Ascending aorta (tissue), 2 donors: ENCODE measurements at regions not wholly inside any gene's neighbourhood (a gene's known extent, or its start where the extent isn't known, plus 50 kb on each side); places are given as distances from the start of the nearest gene placed in this dataset.
"Not testable (repeated sequence)": the region's sequence is repeated elsewhere in the genome, so short reads cannot be mapped to it uniquely, and the experiment has no call there.

Source experiments
- DNase-seq, 2 donors: peaks; one replicate each; pipeline ENCODE4 v3.0.0-alpha.2; 2019; ENCODE audit warnings: low spot score in 2 of 2
- H3K27ac ChIP-seq, 2 donors: fragments of 200-600 bp; sonication (generic); one replicate each; pipeline ENCODE4 v1.5.1; 2016 to 2017; ENCODE audit warnings: mild to moderate bottlenecking in 1 of 2
- H3K27me3 ChIP-seq: fragments of 200-600 bp; sonication (generic); one replicate; pipeline ENCODE4 v1.5.1; 2017
- H3K36me3 ChIP-seq, 2 donors: fragments of 200-600 bp; sonication (generic); one replicate each; pipeline ENCODE4 v1.5.1; 2016
- H3K4me1 ChIP-seq, 2 donors: fragments of 200-600 bp; sonication (generic); one replicate each; pipeline ENCODE4 v1.5.1; 2016 to 2017; ENCODE audit warnings: mild to moderate bottlenecking in 1 of 2
- H3K4me3 ChIP-seq, 2 donors: fragments of 200-600 bp; sonication (generic); one replicate each; pipeline ENCODE4 v1.5.1; 2016 to 2017; ENCODE audit warnings: mild to moderate bottlenecking in 1 of 2
- H3K9me3 ChIP-seq, 2 donors: fragments of 200-600 bp; sonication (generic); one replicate each; pipeline ENCODE4 v1.5.1; 2016
- CTCF ChIP-seq, 3 experiments: fragments of 200-600 bp in 2 of 3; fragments of 450-650 bp in 1 of 3; sonication (generic) in 2 of 3; IDR thresholded peaks; one replicate each; pipeline ENCODE4 v1.5.1; 2016 to 2019; ENCODE audit warnings: antibody characterized with exemption in 3 of 3, mild to moderate bottlenecking in 1 of 3, moderate library complexity in 1 of 3
- intact Hi-C: fragments of 100-400 bp; cut with DNase I; formaldehyde crosslinking; loops from one replicate; pipeline ENCODE4 v1.15.1; 2023

- H3K4me1 ChIP-seq, H3K9me3 ChIP-seq, H3K36me3 ChIP-seq, H3K27ac ChIP-seq, H3K27me3 ChIP-seq, DNase-seq, intact Hi-C loops, H3K4me3 ChIP-seq: not testable (repeated sequence)
These were observed 52.9 kb downstream of the OR52B4 start for GRCh38 chr11:4315292-4315691.

DNA sequence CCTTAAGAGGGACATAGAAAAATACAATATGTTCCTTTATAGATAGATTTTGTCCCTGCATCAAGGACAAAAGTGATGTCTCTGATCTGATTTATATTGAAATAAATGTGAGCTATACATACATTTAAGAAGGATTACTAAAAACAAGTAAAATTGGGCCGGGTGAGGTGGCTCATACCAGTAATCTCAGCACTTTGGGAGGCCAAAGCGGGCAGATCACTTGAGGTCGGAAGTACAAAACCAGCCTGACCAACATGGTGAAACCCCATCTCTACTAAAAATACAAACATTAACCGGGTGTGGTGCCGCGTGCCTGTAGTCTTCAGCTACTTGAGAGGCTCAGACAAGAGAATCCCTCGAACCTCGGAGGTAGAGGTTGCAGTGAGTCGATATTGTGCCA is 91.0 kb downstream of the OR52B4 start:
- H3K27me3 ChIP-seq, H3K9me3 ChIP-seq, H3K27ac ChIP-seq, H3K36me3 ChIP-seq, DNase-seq, intact Hi-C loops, H3K4me3 ChIP-seq, H3K4me1 ChIP-seq: not testable (repeated sequence)

DNA sequence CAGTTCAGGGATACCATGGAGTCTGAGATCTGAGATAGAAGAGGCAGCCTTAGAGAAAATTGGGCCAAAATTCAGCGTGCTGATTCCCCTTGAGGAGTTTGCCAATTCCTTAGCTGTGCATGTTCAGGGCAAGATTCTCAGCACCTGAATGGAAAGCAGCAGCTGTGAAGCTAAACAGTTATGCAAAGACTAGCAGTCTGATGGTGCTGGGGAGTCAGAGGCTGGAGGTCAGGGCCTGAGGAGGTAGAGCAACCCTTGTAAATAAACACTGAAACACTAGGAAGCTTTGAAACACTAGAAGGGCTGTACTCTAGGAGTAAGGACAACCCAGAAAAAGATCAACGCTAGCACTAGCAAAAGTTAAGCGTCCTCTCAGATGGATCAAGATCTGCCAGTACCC is 117.1 kb downstream of the OR52B4 start:
- H3K36me3 ChIP-seq, H3K9me3 ChIP-seq, DNase-seq, H3K27ac ChIP-seq, H3K4me1 ChIP-seq, H3K4me3 ChIP-seq, intact Hi-C loops, H3K27me3 ChIP-seq: not testable (repeated sequence)

DNA sequence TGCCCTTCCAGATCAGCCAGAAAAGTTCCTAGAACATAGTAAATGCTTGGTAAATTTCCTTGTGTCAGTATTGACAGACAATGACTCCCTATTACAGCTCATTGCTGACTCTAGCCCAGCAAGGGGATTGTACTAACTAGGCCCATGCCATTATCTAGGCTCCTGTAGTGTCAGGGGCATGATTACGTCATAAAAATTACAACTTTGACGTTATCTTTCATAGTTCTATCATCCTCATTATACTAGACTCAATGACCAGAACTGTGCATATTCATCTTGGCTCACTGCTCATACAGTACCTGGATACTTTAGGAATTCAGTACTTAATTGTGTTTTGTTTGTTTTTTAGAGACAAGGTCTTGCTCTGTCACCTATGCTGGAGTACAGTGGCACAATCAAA is 118.7 kb downstream of the OR52B4 start:
- H3K4me1 ChIP-seq, H3K27ac ChIP-seq, intact Hi-C loops, H3K36me3 ChIP-seq, DNase-seq, H3K4me3 ChIP-seq, H3K9me3 ChIP-seq, H3K27me3 ChIP-seq: not testable (repeated sequence)

- H3K9me3 ChIP-seq, result not testable (repeated sequence)
These were observed 130.4 kb downstream of the OR52B4 start for GRCh38 chr11:4237771-4238170.

GRCh38 chr11:4218857-4219256 is 124.3 kb downstream of the RRM1 start:
- H3K4me3 ChIP-seq, H3K36me3 ChIP-seq, H3K27me3 ChIP-seq, intact Hi-C loops, H3K9me3 ChIP-seq, H3K4me1 ChIP-seq, H3K27ac ChIP-seq, DNase-seq: not testable (repeated sequence)

More at GRCh38 chr11:4237771-4238170, 130.4 kb downstream of the OR52B4 start:
- H3K4me1 ChIP-seq, H3K27me3 ChIP-seq, H3K27ac ChIP-seq, H3K36me3 ChIP-seq, intact Hi-C loops, DNase-seq, H3K4me3 ChIP-seq: not testable (repeated sequence)

GRCh38 chr11:4213746-4214145 is 119.1 kb downstream of the RRM1 start:
- Histone ChIP-seq H3K27ac (no peak overlapping the region), H3K9me3 (no peaks in the 10 kb centered on the region), H3K36me3 (no peaks in the 10 kb centered on the region), H3K4me3 (no peak overlapping the region), H3K4me1 (no peaks in the 10 kb centered on the region), H3K27me3 (no peaks in the 10 kb centered on the region)
- DNase-seq, result no peak
- intact Hi-C loops, result no loop called here
- no peak for TF ChIP-seq CTCF (IDR thresholded peaks at IDR 0.05)

DNA sequence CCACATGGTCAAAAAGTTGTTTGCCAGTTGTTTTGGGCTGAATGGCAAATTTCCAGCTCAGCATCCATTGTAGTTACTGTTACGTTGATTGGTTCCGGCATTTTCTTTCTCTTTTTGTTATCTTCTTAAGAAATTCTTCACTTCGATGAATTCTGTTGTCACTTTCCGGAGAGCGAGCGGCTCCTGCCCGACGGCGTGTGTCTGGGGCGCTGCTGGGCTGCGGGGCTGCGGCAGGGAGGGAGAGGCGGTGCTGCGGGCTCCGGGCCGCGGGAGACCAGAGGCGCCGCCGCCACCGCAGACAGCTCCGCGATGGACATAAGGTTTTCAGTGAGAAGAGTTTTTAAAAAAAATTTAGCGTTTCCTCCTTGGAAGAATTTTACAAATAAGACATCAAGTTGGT is 117.4 kb downstream of the RRM1 start:
- Histone ChIP-seq H3K4me3 (no peak overlapping the region), H3K4me1 (no peaks in the 10 kb centered on the region), H3K9me3 (no peaks in the 10 kb centered on the region), H3K27me3 (no peaks in the 10 kb centered on the region), H3K36me3 (no peaks in the 10 kb centered on the region), H3K27ac (no peak overlapping the region)
- no peak for DNase-seq
- intact Hi-C loops, result no loop called here
- no peak for TF ChIP-seq CTCF (IDR thresholded peaks at IDR 0.05)

DNA sequence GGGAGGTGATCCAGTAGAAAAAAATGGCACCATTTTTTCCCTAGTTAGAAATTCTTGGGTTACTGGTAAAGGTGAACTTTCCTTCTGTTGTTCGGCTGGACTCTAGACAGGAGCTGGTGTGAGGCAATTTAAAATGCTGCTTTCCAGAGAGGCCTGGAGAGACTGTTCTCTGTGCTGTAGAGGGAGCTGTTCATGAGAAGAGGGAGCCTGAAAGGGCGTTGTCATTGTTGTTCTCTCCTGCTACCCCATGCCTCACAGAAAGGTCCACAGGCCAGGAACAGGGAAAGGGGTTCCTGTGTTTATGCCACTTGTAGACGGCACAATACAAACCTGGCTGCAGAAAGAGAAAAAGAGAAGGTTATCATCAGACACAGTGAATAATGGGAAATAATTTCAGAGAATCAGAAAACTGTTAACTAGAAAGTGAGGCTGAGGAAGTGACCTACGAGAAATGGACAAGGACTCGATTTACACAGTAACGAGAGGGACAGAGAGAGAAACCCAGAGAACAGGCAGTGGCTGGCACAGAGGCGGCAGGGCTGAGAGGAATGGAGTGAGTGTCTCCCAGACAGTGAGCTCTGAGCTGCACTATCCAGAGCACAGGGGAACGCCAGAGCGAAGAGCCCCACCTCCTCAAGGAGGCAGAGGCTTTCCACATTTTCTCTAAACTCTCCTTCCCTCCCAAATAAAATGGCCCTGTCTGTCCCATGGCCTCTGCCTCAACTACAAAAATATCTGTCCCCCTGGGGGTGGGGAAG is 109.2 kb downstream of the RRM1 start:
- Histone ChIP-seq H3K27ac (no peak overlapping the region), H3K9me3 (no peaks in the 10 kb centered on the region), H3K4me1 (no peaks in the 10 kb centered on the region), H3K4me3 (no peak overlapping the region), H3K27me3 (no peaks in the 10 kb centered on the region), H3K36me3 (no peaks in the 10 kb centered on the region)
- no peak for DNase-seq
- intact Hi-C loops, result no loop called here
- no peak for TF ChIP-seq CTCF (IDR thresholded peaks at IDR 0.05)
